Endothelial cell (in vitro differentiated cells): ENCODE measurements at regions not wholly inside any gene's neighbourhood (a gene's known extent, or its start where the extent isn't known, plus 50 kb on each side); places are given as distances from the start of the nearest gene placed in this dataset.
A peak's percentile ranks its signal among the peaks of the same experiment; 100 is the strongest.
"Not testable (repeated sequence)": the region's sequence is repeated elsewhere in the genome, so short reads cannot be mapped to it uniquely, and the experiment has no call there.

Source experiments
- DNase-seq: peaks from one replicate; pipeline ENCODE4 v3.0.0; 2021; ENCODE audit warnings: low spot score
- H3K27ac Mint-ChIP-seq: one replicate; pipeline ENCODE4 v1.8.0; 2021; ENCODE audit warnings: mixed read lengths, inconsistent platforms; ENCODE audit not compliant: unreplicated experiment
- H3K27me3 Mint-ChIP-seq: one replicate; pipeline ENCODE4 v1.8.0; 2021; ENCODE audit warnings: mild to moderate bottlenecking, moderate library complexity, mixed read lengths, inconsistent platforms; ENCODE audit not compliant: unreplicated experiment
- H3K36me3 Mint-ChIP-seq: one replicate; pipeline ENCODE4 v1.8.0; 2021; ENCODE audit warnings: mild to moderate bottlenecking, low read depth, mixed read lengths, inconsistent platforms; ENCODE audit not compliant: unreplicated experiment
- H3K4me1 Mint-ChIP-seq: one replicate; pipeline ENCODE4 v1.8.0; 2021; ENCODE audit warnings: mild to moderate bottlenecking, mixed read lengths, inconsistent platforms; ENCODE audit not compliant: unreplicated experiment
- H3K4me3 Mint-ChIP-seq: one replicate; pipeline ENCODE4 v1.8.0; 2021; ENCODE audit warnings: mild to moderate bottlenecking, mixed read lengths, inconsistent platforms; ENCODE audit not compliant: unreplicated experiment
- H3K9me3 Mint-ChIP-seq: one replicate; pipeline ENCODE4 v1.8.0; 2021; ENCODE audit warnings: mixed read lengths, inconsistent platforms; ENCODE audit not compliant: unreplicated experiment
- TF ChIP-seq, protein P1 (sequence below): fragments of 200-600 bp; sonication (generic); IDR thresholded peaks from one replicate; pipeline ENCODE4 v1.5.0; 2021; ENCODE audit warnings: antibody characterized with exemption; ENCODE audit not compliant: unreplicated experiment

DNA sequence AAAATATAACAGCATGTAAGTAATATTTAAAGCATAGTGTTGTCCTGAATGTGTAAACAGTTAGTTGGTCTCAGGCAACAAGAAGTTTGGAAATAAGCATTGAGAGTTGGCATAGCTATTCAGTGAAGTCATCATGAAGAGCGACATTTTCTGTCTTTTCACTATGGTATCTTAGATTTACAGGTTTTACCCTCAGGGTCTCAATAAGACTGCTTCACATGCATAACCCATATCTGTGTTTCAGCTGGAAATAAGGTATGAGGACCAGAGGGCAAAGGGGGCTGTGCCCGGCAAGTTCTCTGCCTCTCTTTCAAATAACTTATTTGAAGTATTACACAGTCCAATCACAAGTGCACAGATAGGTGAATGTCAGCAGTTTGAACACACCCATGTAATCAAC, 290.2 kb upstream of the CNTN3 start:
- Mint-ChIP-seq H3K9me3 (no peaks in the 10 kb centered on the region), H3K27me3 (no peaks in the 10 kb centered on the region), H3K4me1 (no peaks in the 10 kb centered on the region), H3K36me3 (no peaks in the 10 kb centered on the region), H3K27ac (no peak overlapping the region), H3K4me3 (no peak overlapping the region)
- DNase-seq, result no peak
- TF ChIP-seq, protein P1, sequence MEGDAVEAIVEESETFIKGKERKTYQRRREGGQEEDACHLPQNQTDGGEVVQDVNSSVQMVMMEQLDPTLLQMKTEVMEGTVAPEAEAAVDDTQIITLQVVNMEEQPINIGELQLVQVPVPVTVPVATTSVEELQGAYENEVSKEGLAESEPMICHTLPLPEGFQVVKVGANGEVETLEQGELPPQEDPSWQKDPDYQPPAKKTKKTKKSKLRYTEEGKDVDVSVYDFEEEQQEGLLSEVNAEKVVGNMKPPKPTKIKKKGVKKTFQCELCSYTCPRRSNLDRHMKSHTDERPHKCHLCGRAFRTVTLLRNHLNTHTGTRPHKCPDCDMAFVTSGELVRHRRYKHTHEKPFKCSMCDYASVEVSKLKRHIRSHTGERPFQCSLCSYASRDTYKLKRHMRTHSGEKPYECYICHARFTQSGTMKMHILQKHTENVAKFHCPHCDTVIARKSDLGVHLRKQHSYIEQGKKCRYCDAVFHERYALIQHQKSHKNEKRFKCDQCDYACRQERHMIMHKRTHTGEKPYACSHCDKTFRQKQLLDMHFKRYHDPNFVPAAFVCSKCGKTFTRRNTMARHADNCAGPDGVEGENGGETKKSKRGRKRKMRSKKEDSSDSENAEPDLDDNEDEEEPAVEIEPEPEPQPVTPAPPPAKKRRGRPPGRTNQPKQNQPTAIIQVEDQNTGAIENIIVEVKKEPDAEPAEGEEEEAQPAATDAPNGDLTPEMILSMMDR, result no peak

DNA sequence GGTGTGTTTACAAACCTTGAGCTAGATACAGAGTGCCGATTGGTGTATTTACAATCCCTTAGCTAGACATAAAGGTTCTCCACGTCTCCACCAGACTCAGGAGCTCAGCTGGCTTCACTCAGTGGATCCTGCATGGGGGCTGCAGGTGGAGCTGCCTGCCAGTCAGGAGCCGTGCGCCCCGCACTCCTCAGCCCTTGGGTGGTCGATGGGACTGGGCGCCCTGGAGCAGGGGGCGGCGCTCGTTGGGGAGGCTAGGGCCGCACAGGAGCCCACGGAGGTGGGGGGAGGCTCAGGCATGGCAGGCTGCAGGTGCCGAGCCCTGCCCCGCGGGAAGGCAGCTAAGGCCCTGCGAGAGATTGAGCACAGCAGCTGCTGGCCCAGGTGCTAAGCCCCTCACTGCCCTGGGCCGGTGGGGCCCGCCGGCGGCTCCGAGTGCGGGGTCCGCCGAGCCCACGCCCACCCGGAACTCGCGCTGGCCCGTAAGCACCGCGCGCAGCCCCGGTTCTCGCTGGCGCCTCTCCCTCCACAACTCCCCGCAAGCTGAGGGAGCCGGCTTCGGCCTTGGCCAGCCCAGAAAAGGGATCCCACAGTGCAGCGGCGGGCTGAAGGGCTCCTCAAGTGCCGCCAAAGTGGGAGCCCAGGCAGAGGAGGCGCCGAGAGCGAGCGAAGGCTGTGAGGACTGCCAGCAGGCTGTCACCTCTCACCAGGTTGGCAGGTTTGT, 285.5 kb upstream of the CNTN3 start:
- H3K36me3 Mint-ChIP-seq, H3K9me3 Mint-ChIP-seq, H3K27ac Mint-ChIP-seq, H3K4me3 Mint-ChIP-seq, DNase-seq, H3K4me1 Mint-ChIP-seq, H3K27me3 Mint-ChIP-seq: not testable (repeated sequence)

DNA sequence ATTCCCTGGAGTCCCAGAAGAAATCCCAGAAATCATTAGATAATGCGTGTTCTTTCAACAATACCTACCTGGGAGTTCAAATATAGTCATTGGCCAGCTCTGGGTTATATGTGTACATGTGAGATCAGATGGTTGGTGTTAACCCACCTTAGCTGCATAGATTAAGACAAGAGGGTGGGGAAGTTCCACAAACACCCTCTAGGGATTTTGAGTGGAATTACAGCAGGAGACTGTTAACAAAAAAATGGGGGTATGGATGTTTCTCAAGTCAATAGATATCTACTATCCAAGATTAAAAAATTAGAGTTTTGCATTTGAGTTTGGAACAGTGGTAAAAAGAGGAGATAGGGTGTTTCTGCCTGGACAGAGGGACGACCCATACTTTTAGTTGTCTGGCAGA, 282.5 kb upstream of the CNTN3 start:
- no peaks in the 10 kb centered on the region for H3K4me1 Mint-ChIP-seq
- peak; percentile 6 for DNase-seq
- H3K27ac Mint-ChIP-seq, result no peak overlapping the region
- no peaks in the 10 kb centered on the region for H3K9me3 Mint-ChIP-seq
- TF ChIP-seq, protein P1, result peak; percentile 73
- H3K27me3 Mint-ChIP-seq, result no peaks in the 10 kb centered on the region
- H3K36me3 Mint-ChIP-seq, result no peaks in the 10 kb centered on the region
- no peak overlapping the region for H3K4me3 Mint-ChIP-seq

DNA sequence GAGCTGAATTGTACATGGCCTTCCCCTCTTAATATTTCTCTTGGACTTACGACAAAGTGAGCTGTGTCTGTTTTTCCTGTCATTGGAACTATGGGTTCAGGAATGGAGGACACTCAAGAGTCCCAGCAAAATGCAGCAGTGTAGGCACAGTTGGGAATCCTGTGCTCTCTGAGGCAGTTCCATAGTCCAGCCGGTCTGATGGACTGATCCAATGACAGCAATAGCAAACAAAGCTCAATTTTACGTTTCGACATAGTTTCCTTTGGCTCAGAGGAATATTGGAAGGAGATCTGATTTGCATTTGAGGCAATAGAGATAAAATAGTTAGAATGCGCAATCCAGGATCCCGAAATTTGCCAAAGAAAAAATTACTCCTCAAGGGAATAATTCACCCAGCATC, 276.9 kb upstream of the CNTN3 start:
- TF ChIP-seq, protein P1, result no peak
- Mint-ChIP-seq H3K27ac (no peak overlapping the region), H3K9me3 (no peaks in the 10 kb centered on the region), H3K4me1 (no peaks in the 10 kb centered on the region), H3K27me3 (no peaks in the 10 kb centered on the region), H3K36me3 (no peaks in the 10 kb centered on the region), H3K4me3 (no peak overlapping the region)
- DNase-seq, result no peak

DNA sequence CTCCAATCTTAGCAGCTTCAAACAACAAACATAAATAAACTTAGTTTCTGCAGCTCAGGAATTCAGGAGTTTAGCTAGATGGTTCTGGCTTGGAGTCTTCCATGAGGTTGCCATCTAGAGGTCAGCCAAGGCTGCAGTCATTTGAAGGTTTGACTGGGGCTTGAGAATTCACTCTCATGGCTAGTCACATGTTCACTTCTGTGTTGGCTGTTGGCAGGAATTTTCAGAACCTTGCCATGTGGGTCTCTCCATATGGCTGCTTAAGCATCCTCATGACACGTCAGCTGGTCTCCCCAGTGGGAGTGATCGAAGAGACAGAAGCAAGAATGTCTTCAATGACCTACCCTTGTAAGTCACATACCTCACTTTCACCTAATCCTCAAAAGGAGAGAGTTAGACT, 269.2 kb upstream of the CNTN3 start:
- Mint-ChIP-seq H3K27ac (no peak overlapping the region), H3K36me3 (no peaks in the 10 kb centered on the region), H3K9me3 (no peaks in the 10 kb centered on the region), H3K4me3 (no peak overlapping the region), H3K4me1 (no peaks in the 10 kb centered on the region), H3K27me3 (no peaks in the 10 kb centered on the region)
- TF ChIP-seq, protein P1, result peak; percentile 19
- DNase-seq, result peak; percentile 14
